ENCODE measurements at regions not wholly inside any gene's neighbourhood (a gene's known extent, or its start where the extent isn't known, plus 50 kb on each side); places are given as distances from the start of the nearest gene placed in this dataset.

DNA sequence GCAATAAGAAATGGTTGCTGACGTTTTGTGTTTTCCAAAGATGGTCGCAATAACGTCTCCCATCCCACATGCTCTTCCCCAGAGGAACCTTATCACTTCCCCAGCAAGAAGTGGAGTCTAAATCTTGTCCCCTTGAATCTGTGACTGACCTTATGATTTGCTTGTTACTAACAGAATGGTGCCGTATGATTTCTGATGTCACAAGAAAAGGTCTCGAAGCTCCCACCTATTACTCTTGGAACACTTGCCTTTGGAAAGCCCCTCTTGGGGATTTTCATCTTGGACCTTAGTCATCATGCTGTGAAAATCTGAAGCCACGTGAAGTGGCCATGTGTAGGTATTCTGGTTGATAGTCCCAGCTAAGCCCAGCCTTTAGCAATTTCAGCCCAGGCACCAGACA lies 86.2 kb upstream of the GLS start:
- no peak for TF ChIP-seq CTCF (conservative IDR thresholded peaks at IDR 0.05; ENCODE audit: low read depth, low read length)
- TF ChIP-seq EZH2 (IDR thresholded peaks at IDR 0.05; ENCODE audit: low read length, unreplicated experiment), result no peak
